Vagina (tissue), 2 donors: ENCODE measurements at regions not wholly inside any gene's neighbourhood (a gene's known extent, or its start where the extent isn't known, plus 50 kb on each side); places are given as distances from the start of the nearest gene placed in this dataset.

Source experiments
- POLR2A ChIP-seq, 2 donors: fragments of 450-650 bp; IDR thresholded peaks; one replicate each; pipeline ENCODE4 v1.6.1; 2017; ENCODE audit warnings: antibody characterized with exemption in 2 of 2, mild to moderate bottlenecking in 2 of 2, moderate library complexity in 2 of 2
- POLR2AphosphoS5 ChIP-seq, 2 donors: sonication (generic); formaldehyde crosslinking; IDR thresholded peaks; one replicate each; pipeline ENCODE4 v1.9.0; 2017; ENCODE audit warnings: antibody characterized with exemption in 2 of 2, mild to moderate bottlenecking in 2 of 2, low read depth in 1 of 2; ENCODE audit not compliant: insufficient read depth in 1 of 2

GRCh38 chrX:39813631-39814277 is 284.0 kb downstream of the BCOR start:
- TF ChIP-seq POLR2A (IDR thresholded peaks at IDR 0.05), result no peak
- TF ChIP-seq POLR2AphosphoS5 (IDR thresholded peaks at IDR 0.05; ENCODE audit: insufficient read depth in 1 of 2, low read depth in 1 of 2), result peak in 1 of 2 donors; percentile 74
